MM.1S (cell line): ENCODE measurements at regions not wholly inside any gene's neighbourhood (a gene's known extent, or its start where the extent isn't known, plus 50 kb on each side); places are given as distances from the start of the nearest gene placed in this dataset.

Experiments used
- DNase-seq: peaks from one replicate; pipeline ENCODE4 v3.0.0-alpha.2; 2015
- H2AFZ ChIP-seq: fragments of 300-600 bp; sonication (generic); 2 replicates; pipeline ENCODE4 v1.6.0; 2016; ENCODE audit warnings: antibody characterized with exemption, low read length
- H3F3A ChIP-seq: fragments of 300-600 bp; sonication (generic); 2 replicates; pipeline ENCODE4 v1.6.1; 2016; ENCODE audit warnings: mild to moderate bottlenecking, antibody characterized with exemption, low read length, moderate library complexity, mixed read lengths; ENCODE audit not compliant: insufficient read depth
- H3K27ac ChIP-seq: fragments of 300-600 bp; sonication (generic); 2 replicates; pipeline ENCODE4 v1.5.1; 2016; ENCODE audit warnings: mild to moderate bottlenecking, low read length
- H3K27me3 ChIP-seq: fragments of 300-600 bp; sonication (generic); replicated peaks from 2 replicates; pipeline ENCODE4 v1.6.0; 2016; ENCODE audit warnings: low read length; ENCODE audit not compliant: insufficient read depth
- H3K36me3 ChIP-seq: fragments of 300-600 bp; sonication (generic); replicated peaks from 2 replicates; pipeline ENCODE4 v1.6.1; 2016; ENCODE audit warnings: mild to moderate bottlenecking, low read length, mixed read lengths; ENCODE audit not compliant: insufficient read depth
- H3K4me1 ChIP-seq: fragments of 300-600 bp; sonication (generic); 2 replicates; pipeline ENCODE4 v1.6.1; 2016; ENCODE audit warnings: low read length, mixed read lengths
- H3K4me2 ChIP-seq: fragments of 300-600 bp; sonication (generic); 2 replicates; pipeline ENCODE4 v1.6.0; 2016; ENCODE audit warnings: low read depth, low read length
- H3K4me3 ChIP-seq: fragments of 300-600 bp; sonication (generic); 2 replicates; pipeline ENCODE4 v1.5.1; 2016; ENCODE audit warnings: low read length, mixed read lengths
- H3K79me2 ChIP-seq: fragments of 300-600 bp; sonication (generic); 2 replicates; pipeline ENCODE4 v1.6.1; 2016; ENCODE audit warnings: mixed run types, low read length, mixed read lengths
- H3K9ac ChIP-seq: fragments of 300-600 bp; sonication (generic); 2 replicates; pipeline ENCODE4 v1.6.1; 2016; ENCODE audit warnings: low read length, mixed read lengths
- H3K9me2 ChIP-seq: fragments of 300-600 bp; sonication (generic); replicated peaks from 2 replicates; pipeline ENCODE4 v1.6.1; 2016; ENCODE audit warnings: mild to moderate bottlenecking, low read length, mixed read lengths; ENCODE audit not compliant: insufficient read depth
- H3K9me3 ChIP-seq: fragments of 300-600 bp; sonication (generic); replicated peaks from 2 replicates; pipeline ENCODE4 v1.6.1; 2016; ENCODE audit warnings: mild to moderate bottlenecking, low read length, mixed read lengths; ENCODE audit not compliant: insufficient read depth
- H4K20me1 ChIP-seq: fragments of 300-600 bp; sonication (generic); 2 replicates; pipeline ENCODE4 v1.6.1; 2016; ENCODE audit warnings: mild to moderate bottlenecking, low read length, moderate library complexity, mixed read lengths; ENCODE audit not compliant: insufficient read depth
- EZH2 ChIP-seq: fragments of 300-600 bp; sonication (generic); optimal IDR thresholded peaks from 2 replicates; pipeline ENCODE3; 2017; ENCODE audit warnings: low read depth, mild to moderate bottlenecking, antibody characterized with exemption, low read length, mixed read lengths
- EZH2phosphoT487 ChIP-seq: fragments of 300-600 bp; sonication (generic); IDR thresholded peaks from 2 replicates; pipeline ENCODE4 v1.6.1; 2018; ENCODE audit warnings: antibody characterized with exemption, low read length
- TF ChIP-seq, protein P1 (sequence below): fragments of 300-600 bp; sonication (generic); IDR thresholded peaks from 2 replicates; pipeline ENCODE4 v1.5.1; 2016; ENCODE audit warnings: antibody characterized with exemption, low read length, mixed read lengths

DNA sequence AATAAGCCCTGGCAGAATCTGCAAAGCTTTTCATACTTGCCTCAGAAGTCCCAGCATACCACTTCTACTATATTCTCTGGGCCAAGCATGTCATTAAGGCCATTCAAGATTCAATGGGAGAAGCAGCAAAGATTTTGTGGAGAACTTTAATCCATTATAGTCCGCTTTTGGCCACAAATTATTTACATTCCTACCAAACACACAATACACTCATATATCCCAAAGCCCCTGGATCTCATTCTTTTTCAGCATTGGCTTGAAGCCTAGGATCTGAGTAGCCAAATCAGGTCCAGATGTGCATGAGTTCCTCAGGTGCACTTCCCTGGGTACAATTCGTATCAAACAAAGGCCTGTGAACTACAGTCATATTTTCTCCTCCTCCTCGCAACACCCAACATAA is 203.4 kb downstream of the NDFIP2 start:
- Histone ChIP-seq H4K20me1 (no peaks in the 10 kb centered on the region), H3K9me3 (no peaks in the 10 kb centered on the region), H3K9me2 (no peaks in the 10 kb centered on the region), H3F3A (no peaks in the 10 kb centered on the region), H3K36me3 (no peaks in the 10 kb centered on the region), H2AFZ (no peak overlapping the region), H3K79me2 (no peaks in the 10 kb centered on the region), H3K4me2 (no peak overlapping the region), H3K27me3 (no peaks in the 10 kb centered on the region), H3K4me3 (no peak overlapping the region), H3K27ac (no peak overlapping the region), H3K9ac (no peak overlapping the region), H3K4me1 (no peaks in the 10 kb centered on the region)
- TF ChIP-seq, protein P1, sequence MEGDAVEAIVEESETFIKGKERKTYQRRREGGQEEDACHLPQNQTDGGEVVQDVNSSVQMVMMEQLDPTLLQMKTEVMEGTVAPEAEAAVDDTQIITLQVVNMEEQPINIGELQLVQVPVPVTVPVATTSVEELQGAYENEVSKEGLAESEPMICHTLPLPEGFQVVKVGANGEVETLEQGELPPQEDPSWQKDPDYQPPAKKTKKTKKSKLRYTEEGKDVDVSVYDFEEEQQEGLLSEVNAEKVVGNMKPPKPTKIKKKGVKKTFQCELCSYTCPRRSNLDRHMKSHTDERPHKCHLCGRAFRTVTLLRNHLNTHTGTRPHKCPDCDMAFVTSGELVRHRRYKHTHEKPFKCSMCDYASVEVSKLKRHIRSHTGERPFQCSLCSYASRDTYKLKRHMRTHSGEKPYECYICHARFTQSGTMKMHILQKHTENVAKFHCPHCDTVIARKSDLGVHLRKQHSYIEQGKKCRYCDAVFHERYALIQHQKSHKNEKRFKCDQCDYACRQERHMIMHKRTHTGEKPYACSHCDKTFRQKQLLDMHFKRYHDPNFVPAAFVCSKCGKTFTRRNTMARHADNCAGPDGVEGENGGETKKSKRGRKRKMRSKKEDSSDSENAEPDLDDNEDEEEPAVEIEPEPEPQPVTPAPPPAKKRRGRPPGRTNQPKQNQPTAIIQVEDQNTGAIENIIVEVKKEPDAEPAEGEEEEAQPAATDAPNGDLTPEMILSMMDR, result no peak
- TF ChIP-seq EZH2phosphoT487 (no peak), EZH2 (no peak)
- no peak for DNase-seq

DNA sequence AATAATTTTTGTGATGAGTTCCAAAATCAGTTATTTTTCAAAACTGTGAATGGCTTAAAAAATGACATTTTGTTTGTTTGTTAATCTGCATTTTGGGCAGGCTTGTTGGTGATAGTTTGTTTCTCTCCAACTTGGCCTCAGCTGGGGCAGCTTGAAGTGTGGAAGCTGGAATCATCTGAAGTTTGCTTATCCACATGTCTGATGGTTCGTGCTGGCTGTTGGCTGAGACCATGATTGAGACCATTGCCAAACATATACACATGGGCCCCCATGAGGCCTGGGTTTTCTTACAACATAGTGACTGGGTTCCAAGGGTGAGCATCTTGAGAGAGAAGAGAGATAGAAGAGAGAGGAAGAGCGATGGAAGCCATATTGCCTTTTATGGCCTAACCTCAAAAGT is 201.2 kb downstream of the NDFIP2 start:
- H3K27me3 ChIP-seq, result no peaks in the 10 kb centered on the region
- H3K36me3 ChIP-seq, result no peaks in the 10 kb centered on the region
- TF ChIP-seq EZH2 (no peak), EZH2phosphoT487 (no peak)
- TF ChIP-seq, protein P1, result no peak
- no peaks in the 10 kb centered on the region for H3F3A ChIP-seq
- H3K9me2 ChIP-seq, result no peaks in the 10 kb centered on the region
- DNase-seq, result no peak
- H3K4me1 ChIP-seq, result no peaks in the 10 kb centered on the region
- no peak overlapping the region for H3K4me2 ChIP-seq
- no peaks in the 10 kb centered on the region for H3K9me3 ChIP-seq
- no peak overlapping the region for H3K27ac ChIP-seq
- H3K79me2 ChIP-seq, result no peaks in the 10 kb centered on the region
- H3K9ac ChIP-seq, result no peak overlapping the region
- H4K20me1 ChIP-seq, result no peaks in the 10 kb centered on the region
- H2AFZ ChIP-seq, result no peak overlapping the region
- no peak overlapping the region for H3K4me3 ChIP-seq

GRCh38 chr13:79681069-79681468 is 200.1 kb downstream of the NDFIP2 start:
- DNase-seq, result no peak
- H3K9ac ChIP-seq, result no peak overlapping the region
- no peaks in the 10 kb centered on the region for H3K9me2 ChIP-seq
- TF ChIP-seq, protein P1, result no peak
- no peak for TF ChIP-seq EZH2phosphoT487
- TF ChIP-seq EZH2, result no peak
- no peak overlapping the region for H2AFZ ChIP-seq
- no peaks in the 10 kb centered on the region for H3K9me3 ChIP-seq
- no peaks in the 10 kb centered on the region for H3K27me3 ChIP-seq
- H3K4me2 ChIP-seq, result no peak overlapping the region
- no peaks in the 10 kb centered on the region for H3F3A ChIP-seq
- no peak overlapping the region for H3K27ac ChIP-seq
- no peaks in the 10 kb centered on the region for H3K36me3 ChIP-seq
- H3K79me2 ChIP-seq, result no peaks in the 10 kb centered on the region
- no peak overlapping the region for H3K4me3 ChIP-seq
- H3K4me1 ChIP-seq, result no peaks in the 10 kb centered on the region
- no peaks in the 10 kb centered on the region for H4K20me1 ChIP-seq
